HEK293 (cell line): ENCODE measurements at regions not wholly inside any gene's neighbourhood (a gene's known extent, or its start where the extent isn't known, plus 50 kb on each side); places are given as distances from the start of the nearest gene placed in this dataset.

Experiments used
- CTCF ChIA-PET: fragments of 350-600 bp; formaldehyde crosslinking; extraction: SDS; loops from one replicate; lab custom pipeline; 2021; ENCODE audit warnings: antibody characterized with exemption; lab: Yijun Ruan, JAX
- POLR2A ChIA-PET: fragments of 300-600 bp; formaldehyde crosslinking; extraction: SDS; loops from one replicate; lab custom pipeline; 2020; ENCODE audit warnings: antibody characterized with exemption, inconsistent platforms; lab: Yijun Ruan, JAX
- H3K27ac ChIP-seq: fragments of 200-500 bp; sonication (Bioruptor generic); 2 replicates; pipeline ENCODE4 v1.5.1; 2014; ENCODE audit warnings: low read depth, low read length, control low read depth, inconsistent platforms; ENCODE audit errors: extremely low read depth
- H3K36me3 ChIP-seq, 2 experiments: fragments of 200-500 bp in 1 of 2; sonication (Bioruptor generic) in 1 of 2; 1 replicate in 1 of 2; 2 replicates in 1 of 2; pipeline ENCODE4 v1.5.1; 2014 to 2017; ENCODE audit warnings: inconsistent platforms in 2 of 2, low read length in 2 of 2; ENCODE audit not compliant: control insufficient read depth in 2 of 2, insufficient read depth in 1 of 2
- H3K4me1 ChIP-seq: fragments of 200-500 bp; sonication (Bioruptor generic); 2 replicates; pipeline ENCODE4 v1.5.1; 2014; ENCODE audit warnings: mild to moderate bottlenecking, low read length, inconsistent platforms; ENCODE audit not compliant: control insufficient read depth, insufficient read depth
- H3K4me3 ChIP-seq: 2 replicates; pipeline ENCODE4 v1.5.1; 2011; ENCODE audit warnings: low read depth, mild to moderate bottlenecking, control low read depth, low read length, moderate library complexity
- H3K9me3 ChIP-seq: fragments of 200-500 bp; sonication (Bioruptor generic); 2 replicates; pipeline ENCODE4 v1.5.1; 2014; ENCODE audit warnings: low read depth, low read length, inconsistent platforms; ENCODE audit not compliant: control insufficient read depth, insufficient read depth
- GFI1B ChIP-seq: fragments of 450-650 bp; formaldehyde crosslinking; IDR thresholded peaks from 2 replicates; pipeline ENCODE4 v1.5.1; 2016; ENCODE audit warnings: missing biosample characterization, missing genetic modification characterization
- REPIN1 ChIP-seq: fragments of 450-650 bp; formaldehyde crosslinking; IDR thresholded peaks from 2 replicates; pipeline ENCODE4 v1.5.1; 2017; ENCODE audit warnings: missing biosample characterization, missing genetic modification characterization, low read depth
- TCF7L2 ChIP-seq: IDR thresholded peaks from 2 replicates; pipeline ENCODE4 v1.6.1; 2011; ENCODE audit warnings: low read depth, mild to moderate bottlenecking, inconsistent platforms, low read length, moderate library complexity, borderline replicate concordance
- YY1 ChIP-seq: fragments of 450-650 bp; formaldehyde crosslinking; IDR thresholded peaks from 2 replicates; pipeline ENCODE4 v1.5.1; 2018; ENCODE audit warnings: missing biosample characterization, missing genetic modification characterization
- ZBTB1 ChIP-seq: fragments of 450-650 bp; formaldehyde crosslinking; IDR thresholded peaks from 2 replicates; pipeline ENCODE4 v1.5.1; 2016; ENCODE audit warnings: missing biosample characterization, missing genetic modification characterization
- ZFP3 ChIP-seq: fragments of 450-650 bp; formaldehyde crosslinking; IDR thresholded peaks from 2 replicates; pipeline ENCODE4 v1.5.1; 2016; ENCODE audit warnings: low read depth, missing biosample characterization, missing genetic modification characterization
- ZIC2 ChIP-seq: fragments of 450-650 bp; formaldehyde crosslinking; IDR thresholded peaks from 2 replicates; pipeline ENCODE4 v1.5.1; 2016; ENCODE audit warnings: missing biosample characterization, missing genetic modification characterization
- ZNF10 ChIP-seq: fragments of 450-650 bp; formaldehyde crosslinking; IDR thresholded peaks from 2 replicates; pipeline ENCODE4 v1.5.1; 2017; ENCODE audit warnings: missing biosample characterization, missing genetic modification characterization
- ZNF140 ChIP-seq: fragments of 450-650 bp; formaldehyde crosslinking; IDR thresholded peaks from 2 replicates; pipeline ENCODE4 v1.5.1; 2016; ENCODE audit warnings: missing biosample characterization, missing genetic modification characterization
- ZNF16 ChIP-seq: fragments of 450-650 bp; formaldehyde crosslinking; IDR thresholded peaks from 2 replicates; pipeline ENCODE4 v1.5.1; 2016; ENCODE audit warnings: low read depth, missing biosample characterization, missing genetic modification characterization
- ZNF175 ChIP-seq: fragments of 450-650 bp; formaldehyde crosslinking; IDR thresholded peaks from 2 replicates; pipeline ENCODE4 v1.5.1; 2016; ENCODE audit warnings: missing biosample characterization, missing genetic modification characterization
- ZNF184 ChIP-seq: fragments of 450-650 bp; IDR thresholded peaks from 2 replicates; pipeline ENCODE4 v1.5.1; 2018; ENCODE audit warnings: missing biosample characterization, mild to moderate bottlenecking, missing genetic modification characterization
- ZNF302 ChIP-seq: fragments of 450-650 bp; formaldehyde crosslinking; IDR thresholded peaks from 2 replicates; pipeline ENCODE4 v1.5.1; 2016; ENCODE audit warnings: missing biosample characterization, missing genetic modification characterization, low read depth
- ZNF335 ChIP-seq: fragments of 450-650 bp; formaldehyde crosslinking; conservative IDR thresholded peaks from 2 replicates; pipeline ENCODE4 v1.5.1; 2016; ENCODE audit warnings: missing biosample characterization, missing genetic modification characterization
- ZNF404 ChIP-seq: fragments of 450-650 bp; formaldehyde crosslinking; IDR thresholded peaks from 2 replicates; pipeline ENCODE4 v1.5.1; 2017; ENCODE audit warnings: missing biosample characterization, missing genetic modification characterization
- ZNF529 ChIP-seq: fragments of 450-650 bp; formaldehyde crosslinking; IDR thresholded peaks from 2 replicates; pipeline ENCODE4 v1.5.1; 2017; ENCODE audit warnings: missing genetic modification characterization, missing biosample characterization; ENCODE audit not compliant: insufficient replicate concordance
- ZNF555 ChIP-seq: fragments of 450-650 bp; formaldehyde crosslinking; conservative IDR thresholded peaks from 2 replicates; pipeline ENCODE4 v1.5.1; 2017; ENCODE audit warnings: missing biosample characterization, mild to moderate bottlenecking, missing genetic modification characterization, inconsistent platforms
- ZNF621 ChIP-seq: fragments of 450-650 bp; formaldehyde crosslinking; IDR thresholded peaks from 2 replicates; pipeline ENCODE4 v1.5.1; 2017; ENCODE audit warnings: missing biosample characterization, missing genetic modification characterization
- ZNF660 ChIP-seq: fragments of 450-650 bp; IDR thresholded peaks from 2 replicates; pipeline ENCODE4 v1.5.1; 2018; ENCODE audit warnings: missing biosample characterization, mild to moderate bottlenecking, missing genetic modification characterization
- TF ChIP-seq, protein P1 (sequence below): fragments of 450-650 bp; formaldehyde crosslinking; IDR thresholded peaks from 2 replicates; pipeline ENCODE4 v1.5.1; 2016; ENCODE audit warnings: missing biosample characterization, missing genetic modification characterization
- TF ChIP-seq, protein P2 (sequence below): fragments of 450-650 bp; formaldehyde crosslinking; IDR thresholded peaks from 2 replicates; pipeline ENCODE4 v1.5.1; 2017; ENCODE audit warnings: missing biosample characterization, missing genetic modification characterization
- TF ChIP-seq, protein P3 (sequence below): fragments of 450-650 bp; formaldehyde crosslinking; IDR thresholded peaks from 2 replicates; pipeline ENCODE4 v1.5.1; 2016; ENCODE audit warnings: missing biosample characterization, missing genetic modification characterization
- TF ChIP-seq, protein P4 (sequence below): fragments of 450-650 bp; formaldehyde crosslinking; IDR thresholded peaks from 2 replicates; pipeline ENCODE4 v1.5.1; 2016; ENCODE audit warnings: missing biosample characterization, missing genetic modification characterization

DNA sequence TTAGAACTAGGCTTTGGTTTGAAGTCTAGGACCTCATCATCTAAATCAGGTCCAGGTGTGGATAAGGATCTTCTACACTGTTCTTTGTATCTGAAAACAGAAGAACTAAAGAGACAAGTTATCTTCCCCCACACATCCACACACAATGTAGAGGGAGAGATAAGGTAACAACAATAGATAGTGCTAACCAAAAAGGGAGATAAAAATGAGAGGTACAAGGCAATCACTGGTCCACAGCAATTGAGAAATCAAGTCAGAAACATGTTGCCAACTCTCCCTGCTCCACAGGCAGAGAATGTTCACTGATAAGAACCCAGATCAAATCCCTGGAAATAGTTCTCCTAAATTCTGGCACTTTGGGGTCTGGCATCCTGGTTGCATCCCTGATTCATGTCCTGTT is 75.8 kb upstream of the LHX8 start:
- H3K4me1 ChIP-seq = no peaks in the 10 kb centered on the region
- POLR2A ChIA-PET = no interaction called here
- TF ChIP-seq ZNF302 (tag by site-specific recombination) = no peak
- TF ChIP-seq, protein P1, sequence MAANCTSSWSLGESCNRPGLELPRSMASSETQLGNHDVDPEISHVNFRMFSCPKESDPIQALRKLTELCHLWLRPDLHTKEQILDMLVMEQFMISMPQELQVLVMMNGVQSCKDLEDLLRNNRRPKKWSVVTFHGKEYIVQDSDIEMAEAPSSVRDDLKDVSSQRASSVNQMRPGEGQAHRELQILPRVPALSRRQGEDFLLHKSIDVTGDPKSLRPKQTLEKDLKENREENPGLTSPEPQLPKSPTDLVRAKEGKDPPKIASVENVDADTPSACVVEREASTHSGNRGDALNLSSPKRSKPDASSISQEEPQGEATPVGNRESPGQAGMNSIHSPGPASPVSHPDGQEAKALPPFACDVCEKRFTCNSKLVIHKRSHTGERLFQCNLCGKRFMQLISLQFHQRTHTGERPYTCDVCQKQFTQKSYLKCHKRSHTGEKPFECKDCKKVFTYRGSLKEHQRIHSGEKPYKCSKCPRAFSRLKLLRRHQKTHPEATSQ (tag by site-specific recombination) = no peak
- TF ChIP-seq ZNF140 = no peak
- no peak for TF ChIP-seq TCF7L2
- TF ChIP-seq ZNF10 (tag by site-specific recombination) = no peak
- TF ChIP-seq, protein P2, sequence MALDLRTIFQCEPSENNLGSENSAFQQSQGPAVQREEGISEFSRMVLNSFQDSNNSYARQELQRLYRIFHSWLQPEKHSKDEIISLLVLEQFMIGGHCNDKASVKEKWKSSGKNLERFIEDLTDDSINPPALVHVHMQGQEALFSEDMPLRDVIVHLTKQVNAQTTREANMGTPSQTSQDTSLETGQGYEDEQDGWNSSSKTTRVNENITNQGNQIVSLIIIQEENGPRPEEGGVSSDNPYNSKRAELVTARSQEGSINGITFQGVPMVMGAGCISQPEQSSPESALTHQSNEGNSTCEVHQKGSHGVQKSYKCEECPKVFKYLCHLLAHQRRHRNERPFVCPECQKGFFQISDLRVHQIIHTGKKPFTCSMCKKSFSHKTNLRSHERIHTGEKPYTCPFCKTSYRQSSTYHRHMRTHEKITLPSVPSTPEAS (tag by site-specific recombination) = no peak
- no peak for TF ChIP-seq ZNF529 (tag by site-specific recombination)
- TF ChIP-seq ZNF16 (tag by site-specific recombination) = no peak
- no peak for TF ChIP-seq ZNF175 (tag by site-specific recombination)
- TF ChIP-seq ZNF555 (tag by site-specific recombination) = no peak
- no peak for TF ChIP-seq REPIN1 (tag by site-specific recombination)
- TF ChIP-seq, all 188 proteins: peak for 0
- Histone ChIP-seq H3K27ac (no peak overlapping the region), H3K9me3 (no peaks in the 10 kb centered on the region), H3K36me3 (no peaks in the 10 kb centered on the region), H3K4me3 (no peak overlapping the region)
- CTCF ChIA-PET = no interaction called here

DNA sequence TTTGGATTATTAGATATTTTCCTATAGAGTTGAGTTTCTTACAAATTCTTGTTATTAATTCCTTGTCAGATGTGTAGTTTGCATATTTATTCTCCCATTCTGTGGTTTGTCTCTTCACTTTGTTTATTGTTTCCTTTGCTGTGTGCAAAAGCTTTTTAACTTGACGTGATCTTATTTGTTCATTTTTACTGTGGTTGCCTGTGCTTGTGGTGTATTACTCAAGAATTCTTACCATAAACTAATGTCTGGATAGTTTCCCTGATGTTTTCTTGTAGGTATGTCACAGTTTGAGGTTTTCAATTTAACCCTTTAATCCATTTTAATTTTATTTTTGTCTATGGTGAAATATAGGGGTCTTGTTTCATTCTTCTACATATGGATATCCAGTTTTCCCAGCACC is 72.1 kb upstream of the LHX8 start:
- Histone ChIP-seq H3K9me3 (no peaks in the 10 kb centered on the region), H3K36me3 (no peaks in the 10 kb centered on the region), H3K4me1 (no peaks in the 10 kb centered on the region), H3K27ac (no peak overlapping the region), H3K4me3 (no peak overlapping the region)
- TF ChIP-seq, protein P3, sequence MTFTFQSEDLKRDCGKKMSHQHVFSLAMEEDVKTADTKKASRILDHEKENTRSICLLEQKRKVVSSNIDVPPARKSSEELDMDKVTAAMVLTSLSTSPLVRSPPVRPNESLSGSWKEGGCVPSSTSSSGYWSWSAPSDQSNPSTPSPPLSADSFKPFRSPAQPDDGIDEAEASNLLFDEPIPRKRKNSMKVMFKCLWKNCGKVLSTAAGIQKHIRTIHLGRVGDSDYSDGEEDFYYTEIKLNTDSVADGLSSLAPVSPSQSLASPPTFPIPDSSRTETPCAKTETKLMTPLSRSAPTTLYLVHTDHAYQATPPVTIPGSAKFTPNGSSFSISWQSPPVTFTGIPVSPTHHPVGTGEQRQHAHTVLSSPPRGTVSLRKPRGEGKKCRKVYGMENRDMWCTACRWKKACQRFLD (tag by site-specific recombination) = no peak
- TF ChIP-seq GFI1B (tag by site-specific recombination) (no peak), ZNF335 (no peak), YY1 (tag by site-specific recombination) (no peak), ZNF660 (no peak)
- POLR2A ChIA-PET = no interaction called here
- CTCF ChIA-PET = no interaction called here

DNA sequence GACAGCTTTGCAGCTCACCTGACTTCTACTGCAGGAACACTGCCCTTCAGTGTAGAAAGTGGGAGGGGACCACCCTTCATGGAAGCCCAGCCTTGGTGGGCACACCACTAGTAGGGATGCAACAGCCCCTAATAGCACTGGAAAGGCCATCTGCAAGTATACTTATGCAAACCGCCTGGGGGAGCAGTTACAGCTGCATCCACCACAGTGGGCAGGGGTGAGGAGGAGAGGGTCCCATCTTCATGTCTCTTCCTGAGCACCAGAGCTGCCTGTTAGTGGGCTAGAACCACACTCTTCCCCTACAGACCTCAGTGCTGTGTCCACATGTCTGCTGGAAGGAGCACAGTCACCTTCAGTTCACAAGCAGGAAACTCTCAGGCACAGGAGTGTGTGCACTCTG is 66.2 kb upstream of the LHX8 start:
- H3K36me3 ChIP-seq = no peaks in the 10 kb centered on the region
- no peaks in the 10 kb centered on the region for H3K4me1 ChIP-seq
- ChIA-PET CTCF (no interaction called here), POLR2A (no interaction called here)
- H3K9me3 ChIP-seq = no peaks in the 10 kb centered on the region
- no peak overlapping the region for H3K27ac ChIP-seq
- TF ChIP-seq ZNF404 (tag by site-specific recombination) (no peak), ZFP3 (no peak), ZBTB1 (no peak), ZIC2 (no peak), ZNF621 (tag by site-specific recombination) (no peak), ZNF184 (tag by site-specific recombination) (no peak)
- TF ChIP-seq, protein P4, sequence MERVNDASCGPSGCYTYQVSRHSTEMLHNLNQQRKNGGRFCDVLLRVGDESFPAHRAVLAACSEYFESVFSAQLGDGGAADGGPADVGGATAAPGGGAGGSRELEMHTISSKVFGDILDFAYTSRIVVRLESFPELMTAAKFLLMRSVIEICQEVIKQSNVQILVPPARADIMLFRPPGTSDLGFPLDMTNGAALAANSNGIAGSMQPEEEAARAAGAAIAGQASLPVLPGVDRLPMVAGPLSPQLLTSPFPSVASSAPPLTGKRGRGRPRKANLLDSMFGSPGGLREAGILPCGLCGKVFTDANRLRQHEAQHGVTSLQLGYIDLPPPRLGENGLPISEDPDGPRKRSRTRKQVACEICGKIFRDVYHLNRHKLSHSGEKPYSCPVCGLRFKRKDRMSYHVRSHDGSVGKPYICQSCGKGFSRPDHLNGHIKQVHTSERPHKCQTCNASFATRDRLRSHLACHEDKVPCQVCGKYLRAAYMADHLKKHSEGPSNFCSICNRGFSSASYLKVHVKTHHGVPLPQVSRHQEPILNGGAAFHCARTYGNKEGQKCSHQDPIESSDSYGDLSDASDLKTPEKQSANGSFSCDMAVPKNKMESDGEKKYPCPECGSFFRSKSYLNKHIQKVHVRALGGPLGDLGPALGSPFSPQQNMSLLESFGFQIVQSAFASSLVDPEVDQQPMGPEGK (tag by site-specific recombination) = no peak
- no peak overlapping the region for H3K4me3 ChIP-seq
